HepG2 (cell line): ENCODE measurements at regions not wholly inside any gene's neighbourhood (a gene's known extent, or its start where the extent isn't known, plus 50 kb on each side); places are given as distances from the start of the nearest gene placed in this dataset.

Experiments used
- ATF3 ChIP-seq: sonication (generic); formaldehyde crosslinking; IDR thresholded peaks from 2 replicates; pipeline ENCODE4 v1.4.0; 2020; ENCODE audit warnings: missing genetic modification reagents
- BRD4 ChIP-seq: sonication (generic); formaldehyde crosslinking; IDR thresholded peaks from 2 replicates; pipeline ENCODE4 v1.4.0; 2020; ENCODE audit warnings: missing genetic modification reagents
- CBFB ChIP-seq: sonication (generic); formaldehyde crosslinking; IDR thresholded peaks from 2 replicates; pipeline ENCODE4 v1.4.0; 2020; ENCODE audit warnings: missing genetic modification reagents
- ESRRA ChIP-seq: sonication (generic); formaldehyde crosslinking; IDR thresholded peaks from 2 replicates; pipeline ENCODE4 v1.5.1; 2020; ENCODE audit warnings: mild to moderate bottlenecking, low read depth, missing genetic modification reagents
- FOXJ3 ChIP-seq: sonication (generic); formaldehyde crosslinking; IDR thresholded peaks from 2 replicates; pipeline ENCODE4 v1.4.0; 2020; ENCODE audit warnings: missing genetic modification reagents, mild to moderate bottlenecking, borderline replicate concordance
- GATAD1 ChIP-seq: IDR thresholded peaks from 2 replicates; pipeline ENCODE4 v1.6.1; 2016; ENCODE audit warnings: missing genetic modification reagents, missing compliant biosample characterization
- HNRNPH1 ChIP-seq: fragments of 200-400 bp; formaldehyde crosslinking; optimal IDR thresholded peaks from 2 replicates; pipeline ENCODE3; 2017; ENCODE audit warnings: mild to moderate bottlenecking, low read depth, low read length
- NFYC ChIP-seq: IDR thresholded peaks from 2 replicates; pipeline ENCODE4 v1.6.1; 2016; ENCODE audit warnings: missing genetic modification reagents, missing compliant biosample characterization
- RELA ChIP-seq: sonication (generic); formaldehyde crosslinking; IDR thresholded peaks from 2 replicates; pipeline ENCODE4 v1.4.0; 2020; ENCODE audit warnings: missing genetic modification reagents
- REXO4 ChIP-seq: sonication (generic); formaldehyde crosslinking; IDR thresholded peaks from 2 replicates; pipeline ENCODE4 v1.8.0; 2022; ENCODE audit warnings: missing genetic modification reagents, mild to moderate bottlenecking, borderline replicate concordance
- RFX5 ChIP-seq: IDR thresholded peaks from 2 replicates; pipeline ENCODE4 v1.6.1; 2011; ENCODE audit warnings: low read depth, low read length, improper control_type of control experiment
- SP1 ChIP-seq, 2 experiments: fragments of 450-650 bp in 1 of 2; sonication (generic) in 1 of 2; formaldehyde crosslinking in 1 of 2; IDR thresholded peaks; 2 replicates each; pipeline versions ENCODE4 v1.4.0 to v1.6.1; 2016 to 2020; ENCODE audit warnings: missing genetic modification reagents in 1 of 2
- TBP ChIP-seq: sonication (generic); formaldehyde crosslinking; IDR thresholded peaks from 2 replicates; pipeline ENCODE4 v1.5.0; 2020; ENCODE audit warnings: missing genetic modification reagents
- TFDP2 ChIP-seq: sonication (generic); formaldehyde crosslinking; IDR thresholded peaks from 2 replicates; pipeline ENCODE4 v1.4.0; 2020; ENCODE audit warnings: missing genetic modification reagents
- TGIF2 ChIP-seq: IDR thresholded peaks from 2 replicates; pipeline ENCODE4 v1.6.1; 2016; ENCODE audit warnings: control low read depth, missing compliant biosample characterization
- ZHX1 ChIP-seq: sonication (generic); formaldehyde crosslinking; IDR thresholded peaks from 2 replicates; pipeline ENCODE4 v1.8.1; 2022; ENCODE audit warnings: low read depth, mild to moderate bottlenecking, missing genetic modification reagents
- ZNF143 ChIP-seq: sonication (generic); formaldehyde crosslinking; IDR thresholded peaks from 2 replicates; pipeline ENCODE4 v1.4.0; 2020; ENCODE audit warnings: missing genetic modification reagents
- ZNF234 ChIP-seq: sonication (generic); formaldehyde crosslinking; conservative IDR thresholded peaks from 2 replicates; pipeline ENCODE4 v1.5.1; 2020; ENCODE audit warnings: mild to moderate bottlenecking, missing genetic modification reagents
- ZNF660 ChIP-seq: sonication (generic); formaldehyde crosslinking; IDR thresholded peaks from 2 replicates; pipeline ENCODE4 v1.5.1; 2020; ENCODE audit warnings: mild to moderate bottlenecking, low read depth, missing genetic modification reagents, borderline replicate concordance
- ZSCAN31 ChIP-seq: sonication (generic); formaldehyde crosslinking; IDR thresholded peaks from 2 replicates; pipeline ENCODE4 v1.5.0; 2020; ENCODE audit warnings: low read depth, mild to moderate bottlenecking, missing genetic modification reagents
- TF ChIP-seq, protein P1 (sequence below): sonication (generic); formaldehyde crosslinking; IDR thresholded peaks from 2 replicates; pipeline ENCODE4 v1.5.0; 2020; ENCODE audit warnings: missing genetic modification reagents, mild to moderate bottlenecking, borderline replicate concordance
- TF ChIP-seq, protein P2 (sequence below): sonication (generic); formaldehyde crosslinking; IDR thresholded peaks from 2 replicates; pipeline ENCODE4 v1.4.0; 2020; ENCODE audit warnings: missing genetic modification reagents, low read depth, mild to moderate bottlenecking, borderline replicate concordance
- TF ChIP-seq, protein P3 (sequence below): sonication (generic); formaldehyde crosslinking; IDR thresholded peaks from 2 replicates; pipeline ENCODE4 v1.8.1; 2023; ENCODE audit warnings: mild to moderate bottlenecking, missing genetic modification reagents

GRCh38 chr2:106285237-106285829, 91.2 kb upstream of the UXS1 start (continued):
- TF ChIP-seq, protein P1, sequence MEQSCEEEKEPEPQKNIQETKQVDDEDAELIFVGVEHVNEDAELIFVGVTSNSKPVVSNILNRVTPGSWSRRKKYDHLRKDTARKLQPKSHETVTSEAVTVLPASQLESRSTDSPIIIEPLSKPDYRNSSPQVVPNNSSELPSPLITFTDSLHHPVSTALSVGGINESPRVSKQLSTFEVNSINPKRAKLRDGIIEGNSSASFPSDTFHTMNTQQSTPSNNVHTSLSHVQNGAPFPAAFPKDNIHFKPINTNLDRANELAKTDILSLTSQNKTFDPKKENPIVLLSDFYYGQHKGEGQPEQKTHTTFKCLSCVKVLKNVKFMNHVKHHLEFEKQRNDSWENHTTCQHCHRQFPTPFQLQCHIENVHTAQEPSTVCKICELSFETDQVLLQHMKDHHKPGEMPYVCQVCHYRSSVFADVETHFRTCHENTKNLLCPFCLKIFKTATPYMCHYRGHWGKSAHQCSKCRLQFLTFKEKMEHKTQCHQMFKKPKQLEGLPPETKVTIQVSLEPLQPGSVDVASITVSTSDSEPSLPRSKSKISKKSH (CRISPR knock-in tag): no peak
- TF ChIP-seq ZNF234 (CRISPR knock-in tag) (no peak), TBP (CRISPR knock-in tag) (no peak), REXO4 (CRISPR knock-in tag) (no peak), RELA (CRISPR knock-in tag) (no peak), TFDP2 (CRISPR knock-in tag) (no peak), ATF3 (CRISPR knock-in tag) (no peak), ZHX1 (no peak), BRD4 (CRISPR knock-in tag) (no peak), ESRRA (CRISPR knock-in tag) (0 out of 2 replicates have a peak, but pooled peaks have one; percentile 31), SP1 (IDR thresholded peaks at IDR 0.05) (no peak), SP1 (CRISPR knock-in tag; IDR thresholded peaks at IDR 0.05) (no peak), ZNF660 (no peak), ZNF143 (CRISPR knock-in tag) (no peak), HNRNPH1 (no peak), GATAD1 (CRISPR knock-in tag) (no peak), RFX5 (no peak), NFYC (CRISPR knock-in tag) (peak; percentile 23; the same call in 1 of the 2 replicates), FOXJ3 (CRISPR knock-in tag) (no peak), ZSCAN31 (no peak), CBFB (0 out of 2 replicates have a peak, but pooled peaks have one; percentile 25), TGIF2 (CRISPR knock-in tag) (no peak)
- TF ChIP-seq, protein P2, sequence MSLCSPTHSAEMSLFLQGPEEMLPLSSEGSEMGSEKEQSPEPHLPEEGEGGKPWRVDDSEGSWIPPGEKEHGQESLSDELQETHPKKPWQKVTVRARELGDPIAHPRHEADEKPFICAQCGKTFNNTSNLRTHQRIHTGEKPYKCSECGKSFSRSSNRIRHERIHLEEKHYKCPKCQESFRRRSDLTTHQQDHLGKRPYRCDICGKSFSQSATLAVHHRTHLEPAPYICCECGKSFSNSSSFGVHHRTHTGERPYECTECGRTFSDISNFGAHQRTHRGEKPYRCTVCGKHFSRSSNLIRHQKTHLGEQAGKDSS: no peak
- TF ChIP-seq, protein P3, sequence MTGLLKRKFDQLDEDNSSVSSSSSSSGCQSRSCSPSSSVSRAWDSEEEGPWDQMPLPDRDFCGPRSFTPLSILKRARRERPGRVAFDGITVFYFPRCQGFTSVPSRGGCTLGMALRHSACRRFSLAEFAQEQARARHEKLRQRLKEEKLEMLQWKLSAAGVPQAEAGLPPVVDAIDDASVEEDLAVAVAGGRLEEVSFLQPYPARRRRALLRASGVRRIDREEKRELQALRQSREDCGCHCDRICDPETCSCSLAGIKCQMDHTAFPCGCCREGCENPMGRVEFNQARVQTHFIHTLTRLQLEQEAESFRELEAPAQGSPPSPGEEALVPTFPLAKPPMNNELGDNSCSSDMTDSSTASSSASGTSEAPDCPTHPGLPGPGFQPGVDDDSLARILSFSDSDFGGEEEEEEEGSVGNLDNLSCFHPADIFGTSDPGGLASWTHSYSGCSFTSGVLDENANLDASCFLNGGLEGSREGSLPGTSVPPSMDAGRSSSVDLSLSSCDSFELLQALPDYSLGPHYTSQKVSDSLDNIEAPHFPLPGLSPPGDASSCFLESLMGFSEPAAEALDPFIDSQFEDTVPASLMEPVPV: no peak
